ENCODE measurements at regions not wholly inside any gene's neighbourhood (a gene's known extent, or its start where the extent isn't known, plus 50 kb on each side); places are given as distances from the start of the nearest gene placed in this dataset.
"Not testable (repeated sequence)": the region's sequence is repeated elsewhere in the genome, so short reads cannot be mapped to it uniquely, and the experiment has no call there.

- DNase-seq (ENCODE audit: extremely low spot score), result no peak
- no peak for TF ChIP-seq LEF1 (IDR thresholded peaks at IDR 0.05; ENCODE audit: borderline replicate concordance)
- TF ChIP-seq ELF4 (IDR thresholded peaks at IDR 0.05), result no peak
- TF ChIP-seq ARNT (IDR thresholded peaks at IDR 0.05), result no peak
- TF ChIP-seq FOXK2 (IDR thresholded peaks at IDR 0.05), result no peak
- TF ChIP-seq L3MBTL2 (conservative IDR thresholded peaks at IDR 0.05), result no peak
- ChIA-PET POLR2A (no interaction called here), CTCF (no interaction called here)
These were observed 110.7 kb upstream of the PPP2R3B start for GRCh38 chrX:497186-498014.

DNA sequence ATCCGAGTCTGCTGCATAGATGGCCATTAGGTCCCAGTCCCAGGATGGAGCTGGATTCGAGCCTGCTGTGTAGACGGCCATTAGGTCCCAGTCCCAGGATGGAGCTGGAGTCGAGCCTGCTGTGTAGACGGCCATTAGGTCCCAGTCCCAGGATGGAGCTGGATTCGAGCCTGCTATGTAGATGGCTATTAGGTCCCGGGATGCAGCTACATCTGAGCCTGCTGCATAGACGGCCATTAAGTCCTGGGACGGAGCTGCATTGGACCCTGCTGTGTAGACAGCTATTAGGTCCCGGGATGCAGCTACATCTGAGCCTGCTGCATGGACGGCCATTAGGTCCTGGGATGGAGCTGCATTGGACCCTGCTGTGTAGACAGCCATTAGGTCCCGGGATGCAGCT, 112.2 kb upstream of the PPP2R3B start:
- DNase-seq (ENCODE audit: extremely low spot score); CTCF ChIA-PET; POLR2A ChIA-PET: not testable (repeated sequence)

DNA sequence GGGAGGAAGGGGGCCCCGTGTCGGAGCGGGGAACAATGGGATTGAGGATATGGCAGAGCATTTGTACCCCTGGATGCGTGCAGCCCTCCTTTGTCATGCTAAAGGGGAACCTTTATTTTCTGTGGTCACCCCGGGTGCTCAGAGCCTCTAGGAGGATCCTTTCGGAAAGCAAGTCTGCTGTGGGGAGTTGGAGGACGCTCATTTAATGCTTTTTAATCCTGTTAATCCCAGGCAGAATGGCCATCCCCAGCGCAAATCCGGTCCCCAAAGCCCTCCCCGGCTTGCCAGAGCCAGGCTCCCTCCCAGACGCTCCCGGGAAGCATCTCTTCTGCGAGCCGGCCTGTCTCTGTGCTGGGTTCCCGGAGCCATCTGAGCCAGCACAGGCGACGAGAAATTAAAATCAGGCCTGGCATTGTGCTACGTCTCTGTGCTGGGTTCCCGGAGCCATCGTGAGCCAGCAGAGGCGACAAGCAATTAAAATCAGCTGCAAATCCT, 113.2 kb upstream of the PPP2R3B start:
- ChIA-PET CTCF (no interaction called here), POLR2A (no interaction called here)
- no peak for DNase-seq (ENCODE audit: extremely low spot score)

DNA sequence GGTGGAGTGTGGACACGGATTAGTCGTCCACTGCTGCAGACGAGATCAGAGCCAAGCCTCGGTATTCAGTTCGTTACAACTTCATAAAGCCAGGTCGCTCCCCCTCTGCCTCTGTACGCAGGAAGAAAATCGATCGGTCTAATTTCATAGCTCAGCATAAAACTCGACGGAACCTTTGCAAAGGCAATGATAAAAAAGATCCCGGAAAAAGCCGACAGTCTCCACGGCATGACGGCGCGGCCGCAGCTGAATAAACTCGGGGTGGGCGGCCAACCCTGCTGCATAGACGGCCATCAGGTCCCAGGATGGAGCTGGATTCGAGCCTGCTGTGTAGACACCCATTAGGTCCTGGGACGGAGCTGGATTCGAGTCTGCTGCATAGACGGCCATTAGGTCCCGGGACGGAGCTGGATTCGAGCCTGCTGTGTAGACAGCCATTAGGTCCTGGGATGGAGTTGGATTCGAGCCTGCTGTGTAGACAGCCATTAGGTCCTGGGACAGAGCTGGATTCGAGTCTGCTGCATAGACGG, 113.8 kb upstream of the PPP2R3B start:
- ChIA-PET POLR2A (no interaction called here), CTCF (no interaction called here)
- DNase-seq (ENCODE audit: extremely low spot score), result no peak
- TF ChIP-seq ZNF384 (IDR thresholded peaks at IDR 0.05), result no peak
- TF ChIP-seq HDGF (IDR thresholded peaks at IDR 0.05; ENCODE audit: borderline replicate concordance), result no peak
- TF ChIP-seq, protein P1, sequence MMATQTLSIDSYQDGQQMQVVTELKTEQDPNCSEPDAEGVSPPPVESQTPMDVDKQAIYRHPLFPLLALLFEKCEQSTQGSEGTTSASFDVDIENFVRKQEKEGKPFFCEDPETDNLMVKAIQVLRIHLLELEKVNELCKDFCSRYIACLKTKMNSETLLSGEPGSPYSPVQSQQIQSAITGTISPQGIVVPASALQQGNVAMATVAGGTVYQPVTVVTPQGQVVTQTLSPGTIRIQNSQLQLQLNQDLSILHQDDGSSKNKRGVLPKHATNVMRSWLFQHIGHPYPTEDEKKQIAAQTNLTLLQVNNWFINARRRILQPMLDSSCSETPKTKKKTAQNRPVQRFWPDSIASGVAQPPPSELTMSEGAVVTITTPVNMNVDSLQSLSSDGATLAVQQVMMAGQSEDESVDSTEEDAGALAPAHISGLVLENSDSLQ (IDR thresholded peaks at IDR 0.05), result no peak
- no peak for TF ChIP-seq L3MBTL2 (conservative IDR thresholded peaks at IDR 0.05)
- TF ChIP-seq ARNT (IDR thresholded peaks at IDR 0.05), result no peak
- TF ChIP-seq SP1 (IDR thresholded peaks at IDR 0.05), result no peak
- no peak for TF ChIP-seq FOXM1 (IDR thresholded peaks at IDR 0.05; ENCODE audit: borderline replicate concordance)
- TF ChIP-seq NFRKB (IDR thresholded peaks at IDR 0.05), result no peak
- no peak for TF ChIP-seq BHLHE40 (IDR thresholded peaks at IDR 0.05; ENCODE audit: borderline replicate concordance)
- TF ChIP-seq FOXA1 (IDR thresholded peaks at IDR 0.05), result no peak
- no peak for TF ChIP-seq SUZ12 (IDR thresholded peaks at IDR 0.05)
- no peak for TF ChIP-seq FOXK2 (IDR thresholded peaks at IDR 0.05)

More for the DNA sequence above, 113.2 kb upstream of the PPP2R3B start:
- TF ChIP-seq ELF4 (IDR thresholded peaks at IDR 0.05), result no peak

GRCh38 chrX:506341-506740, 119.6 kb upstream of the PPP2R3B start:
- TF ChIP-seq, protein P1 (IDR thresholded peaks at IDR 0.05), result no peak
- TF ChIP-seq TARDBP (IDR thresholded peaks at IDR 0.05), result no peak
- TF ChIP-seq ELF4 (IDR thresholded peaks at IDR 0.05), result no peak
- no peak for TF ChIP-seq HDGF (IDR thresholded peaks at IDR 0.05; ENCODE audit: borderline replicate concordance)
- TF ChIP-seq SUZ12 (IDR thresholded peaks at IDR 0.05), result no peak
- TF ChIP-seq FOXM1 (IDR thresholded peaks at IDR 0.05; ENCODE audit: borderline replicate concordance), result no peak
- no peak for TF ChIP-seq ZNF384 (IDR thresholded peaks at IDR 0.05)
- no peak for TF ChIP-seq L3MBTL2 (conservative IDR thresholded peaks at IDR 0.05)
- TF ChIP-seq FOXA1 (IDR thresholded peaks at IDR 0.05), result no peak
- POLR2A ChIA-PET, result no interaction called here
- CTCF ChIA-PET, result no interaction called here
- no peak for DNase-seq (ENCODE audit: extremely low spot score)

- ChIA-PET POLR2A (no interaction called here), CTCF (no interaction called here)
- no peak for DNase-seq (ENCODE audit: extremely low spot score)
- no peak for TF ChIP-seq L3MBTL2 (conservative IDR thresholded peaks at IDR 0.05)
- TF ChIP-seq LEF1 (IDR thresholded peaks at IDR 0.05; ENCODE audit: borderline replicate concordance), result no peak
- no peak for TF ChIP-seq BHLHE40 (IDR thresholded peaks at IDR 0.05; ENCODE audit: borderline replicate concordance)
- no peak for TF ChIP-seq SUZ12 (IDR thresholded peaks at IDR 0.05)
- TF ChIP-seq FOXA1 (IDR thresholded peaks at IDR 0.05), result no peak
- no peak for TF ChIP-seq NFRKB (IDR thresholded peaks at IDR 0.05)
- no peak for TF ChIP-seq ZNF384 (IDR thresholded peaks at IDR 0.05)
- TF ChIP-seq ARNT (IDR thresholded peaks at IDR 0.05), result no peak
- no peak for TF ChIP-seq HDGF (IDR thresholded peaks at IDR 0.05; ENCODE audit: borderline replicate concordance)
- TF ChIP-seq SP1 (IDR thresholded peaks at IDR 0.05), result no peak
- TF ChIP-seq FOXM1 (IDR thresholded peaks at IDR 0.05; ENCODE audit: borderline replicate concordance), result no peak
- TF ChIP-seq, protein P1 (IDR thresholded peaks at IDR 0.05), result no peak
- no peak for TF ChIP-seq CTBP1 (IDR thresholded peaks at IDR 0.05; ENCODE audit: borderline replicate concordance)
- TF ChIP-seq FOXK2 (IDR thresholded peaks at IDR 0.05), result no peak
- TF ChIP-seq ELF4 (IDR thresholded peaks at IDR 0.05), result no peak
These were observed 121.5 kb upstream of the PPP2R3B start for GRCh38 chrX:508163-508562.

DNA sequence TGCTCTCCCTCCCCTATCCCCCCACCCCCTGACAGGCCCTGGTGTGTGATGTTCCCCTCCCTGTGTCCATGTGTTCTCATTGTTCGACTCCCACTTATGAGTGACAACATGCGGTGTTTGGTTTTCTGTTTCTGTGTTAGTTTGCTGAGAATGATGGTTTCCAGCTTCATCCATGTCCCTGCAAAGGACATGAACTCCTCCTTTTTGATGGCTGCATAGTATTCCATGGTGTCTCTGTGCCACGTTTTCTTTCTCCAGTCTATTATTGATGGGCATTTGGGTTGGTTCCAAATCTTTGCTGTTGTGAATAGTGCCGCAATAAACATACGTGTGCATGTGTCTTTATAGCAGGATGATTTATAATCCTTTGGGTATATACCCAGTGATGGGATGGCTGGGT, 121.8 kb upstream of the SHOX start:
- DNase-seq (ENCODE audit: extremely low spot score); POLR2A ChIA-PET; CTCF ChIA-PET: not testable (repeated sequence)

DNA sequence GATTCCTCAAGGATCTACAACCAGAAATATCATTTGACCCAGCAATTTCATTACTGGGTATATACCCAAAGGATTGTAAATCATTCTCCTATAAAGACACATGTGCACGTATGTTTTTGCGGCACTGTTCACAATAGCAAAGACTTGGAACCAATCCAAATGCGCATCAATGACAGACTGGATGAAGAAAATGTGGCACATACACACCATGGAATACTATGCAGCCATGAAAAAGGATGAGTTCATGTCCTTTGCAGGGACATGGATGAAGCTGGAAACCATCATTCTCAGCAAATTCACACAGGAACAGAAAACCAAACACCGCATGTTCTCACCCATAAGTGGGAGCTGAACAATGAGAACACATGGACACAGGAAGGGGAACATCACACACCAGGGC, 119.5 kb upstream of the SHOX start:
- DNase-seq (ENCODE audit: extremely low spot score); POLR2A ChIA-PET; CTCF ChIA-PET: not testable (repeated sequence)

Data from HEK293T (cell line).